HG02981 (cell line): ENCODE measurements at regions not wholly inside any gene's neighbourhood (a gene's known extent, or its start where the extent isn't known, plus 50 kb on each side); places are given as distances from the start of the nearest gene placed in this dataset.

Experiments
- ATAC-seq: cut with Tn5 transposase; IDR thresholded peaks from one replicate; pipeline ENCODE4 v1.9.1; 2021; ENCODE audit warnings: mild to moderate bottlenecking, moderate library complexity; ENCODE audit not compliant: unreplicated experiment

DNA sequence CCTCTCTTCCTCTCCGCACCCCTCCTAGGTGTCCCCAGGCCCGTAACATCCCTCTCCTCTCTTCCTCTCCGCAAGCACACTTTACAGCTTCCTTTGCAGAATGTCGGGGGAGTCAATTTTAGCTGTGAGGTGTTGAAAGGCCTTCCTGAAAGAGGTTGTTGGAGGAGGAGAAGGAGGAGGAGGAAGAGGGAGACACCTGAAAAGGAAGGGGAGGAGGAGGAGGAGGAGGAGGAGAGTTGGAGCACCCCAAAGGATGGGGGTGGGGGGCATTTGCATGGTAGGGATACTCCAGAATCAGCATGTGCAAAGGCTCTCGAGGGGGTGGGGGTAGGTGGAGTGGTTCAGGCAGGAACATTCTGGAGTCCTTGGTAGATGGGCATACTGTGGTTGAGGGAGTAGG lies 1045.1 kb downstream of the TBC1D22A start:
- no peak for ATAC-seq

DNA sequence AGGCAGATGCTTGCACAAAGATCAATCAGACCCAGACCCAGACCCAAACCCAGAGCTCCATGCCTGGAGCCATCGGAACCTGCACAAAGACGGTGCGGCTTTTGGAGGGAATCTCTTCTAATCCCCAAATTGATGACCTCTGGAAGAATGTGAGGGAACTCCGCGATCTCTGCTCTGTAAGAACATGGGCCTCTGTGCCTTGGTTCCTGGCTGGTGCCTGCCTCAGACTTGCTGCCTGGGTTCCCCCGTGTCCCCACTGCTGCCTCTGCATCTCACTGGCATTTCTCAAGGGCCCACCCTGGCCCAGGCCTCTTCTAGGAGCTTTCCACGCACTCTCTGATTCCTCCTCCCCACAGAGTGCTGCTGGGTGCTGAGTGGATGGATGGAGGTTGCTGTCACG lies 1044.4 kb downstream of the TBC1D22A start:
- no peak for ATAC-seq

DNA sequence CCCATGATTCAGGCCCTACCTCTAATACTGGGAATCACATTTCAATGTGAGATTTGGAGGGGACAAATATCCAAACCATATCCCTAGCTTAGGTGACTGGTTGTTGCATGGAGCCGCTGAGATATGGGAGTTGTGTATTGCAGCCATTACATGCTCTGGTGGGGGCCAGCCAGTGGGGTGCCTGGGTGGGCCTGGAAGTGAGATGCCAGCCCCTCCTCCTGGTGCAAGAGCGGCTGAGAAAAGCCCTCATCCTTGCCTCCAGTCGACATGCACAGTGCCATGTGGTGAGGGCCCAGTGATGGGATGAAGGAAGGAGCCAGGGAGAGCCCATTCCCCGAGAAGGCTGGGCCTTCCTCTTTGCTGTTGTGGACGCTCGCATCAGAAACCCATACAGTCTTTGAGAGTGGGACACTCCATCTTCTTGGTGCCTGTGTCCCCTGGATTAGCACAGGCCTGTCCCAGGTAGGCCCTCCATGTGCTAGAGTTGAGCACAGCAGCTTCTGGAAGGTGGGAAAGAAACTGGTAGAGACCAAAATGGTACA lies 1043.0 kb downstream of the TBC1D22A start:
- no peak for ATAC-seq

DNA sequence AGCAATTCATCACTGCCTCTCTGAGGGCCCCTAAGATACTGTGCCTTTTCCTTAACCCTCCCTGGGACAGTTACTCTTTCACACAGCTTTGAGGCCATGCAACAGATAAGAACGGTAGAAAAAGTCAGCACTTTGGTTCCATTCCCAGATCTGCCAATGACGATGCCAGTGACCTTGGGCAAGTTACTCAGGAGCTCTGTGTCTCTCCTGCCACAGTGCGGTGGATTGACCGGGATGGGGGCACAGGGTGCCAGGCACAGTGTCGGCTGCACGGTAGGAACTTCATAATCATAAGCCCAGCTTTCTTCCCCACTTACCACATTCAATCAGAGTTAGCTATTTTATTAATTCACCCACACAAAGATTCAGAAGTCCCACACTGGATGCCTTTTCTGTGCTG lies 1041.8 kb downstream of the TBC1D22A start:
- no peak for ATAC-seq

DNA sequence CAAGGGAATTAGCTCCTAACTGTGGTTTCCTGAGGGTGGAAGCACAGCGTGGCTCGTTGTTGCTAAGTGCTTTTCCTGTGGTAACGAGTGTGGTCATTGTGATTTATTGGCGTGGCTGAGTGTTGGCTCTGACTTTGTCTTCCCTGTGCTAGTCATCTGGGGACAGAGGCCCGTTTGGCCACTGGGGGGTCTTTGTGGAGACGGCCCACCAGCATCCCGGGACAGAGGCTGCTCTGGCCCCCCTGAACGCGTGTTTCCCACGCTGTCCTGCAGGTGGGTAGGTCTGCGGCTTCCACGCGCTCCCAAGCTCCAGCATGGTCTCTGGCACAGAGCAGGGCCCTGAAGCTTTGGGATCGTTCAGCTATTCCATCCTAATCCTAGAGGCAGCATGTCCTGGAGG lies 1040.0 kb downstream of the TBC1D22A start:
- no peak for ATAC-seq

DNA sequence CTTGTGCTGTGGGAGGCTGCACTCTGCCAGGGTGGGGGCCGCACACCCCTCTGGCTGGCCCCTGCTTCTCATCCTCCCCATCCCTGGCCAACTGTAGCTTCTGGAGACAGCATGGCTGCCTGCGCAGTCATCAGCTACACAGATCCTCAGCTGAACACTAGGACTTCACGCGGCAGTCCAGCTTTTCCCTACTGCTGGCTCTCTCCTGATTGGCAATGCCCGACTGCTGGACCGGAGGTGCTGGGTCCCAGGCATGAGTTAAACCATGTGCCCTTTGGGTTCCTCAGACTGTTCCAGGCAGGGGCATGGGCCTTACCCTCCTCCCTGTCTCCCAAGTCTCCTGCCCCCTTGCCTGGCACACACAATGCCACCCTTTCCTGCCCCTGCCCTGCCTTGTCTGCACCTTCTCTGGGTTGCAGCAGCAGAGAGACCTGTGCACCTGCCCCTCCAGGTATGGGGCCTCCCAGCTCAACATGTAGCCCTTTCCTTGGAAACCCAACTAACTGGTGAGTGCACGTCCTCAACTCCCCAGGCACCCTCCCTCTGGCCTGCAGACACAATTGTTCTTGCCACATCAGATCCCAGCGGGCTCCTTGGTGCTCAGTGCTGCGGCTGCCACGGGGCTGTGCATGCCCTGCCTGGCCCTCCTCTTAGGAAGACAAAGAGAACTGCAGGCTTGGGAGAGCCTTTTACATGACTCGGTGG lies 1039.2 kb downstream of the TBC1D22A start:
- no peak for ATAC-seq

DNA sequence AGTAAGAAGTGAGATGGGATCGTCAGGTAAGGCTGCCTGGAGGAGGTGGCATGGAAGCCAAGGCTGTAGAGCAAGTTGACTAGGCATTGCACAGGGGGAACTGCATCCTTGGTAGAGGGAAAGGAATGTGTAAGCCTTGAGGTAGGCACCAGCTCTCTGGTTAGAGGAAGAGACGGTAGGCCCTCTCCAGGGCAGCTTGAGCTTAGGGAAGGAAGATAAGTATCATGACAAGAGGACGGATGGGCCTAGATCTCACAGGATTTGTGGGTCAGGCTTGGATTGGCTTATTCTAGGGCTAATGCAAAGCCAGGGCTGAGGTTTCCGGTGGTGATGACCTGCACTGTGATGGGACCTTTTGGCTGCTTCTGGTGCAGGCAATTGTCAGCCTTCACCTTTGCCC lies 1035.8 kb downstream of the TBC1D22A start:
- no peak for ATAC-seq

DNA sequence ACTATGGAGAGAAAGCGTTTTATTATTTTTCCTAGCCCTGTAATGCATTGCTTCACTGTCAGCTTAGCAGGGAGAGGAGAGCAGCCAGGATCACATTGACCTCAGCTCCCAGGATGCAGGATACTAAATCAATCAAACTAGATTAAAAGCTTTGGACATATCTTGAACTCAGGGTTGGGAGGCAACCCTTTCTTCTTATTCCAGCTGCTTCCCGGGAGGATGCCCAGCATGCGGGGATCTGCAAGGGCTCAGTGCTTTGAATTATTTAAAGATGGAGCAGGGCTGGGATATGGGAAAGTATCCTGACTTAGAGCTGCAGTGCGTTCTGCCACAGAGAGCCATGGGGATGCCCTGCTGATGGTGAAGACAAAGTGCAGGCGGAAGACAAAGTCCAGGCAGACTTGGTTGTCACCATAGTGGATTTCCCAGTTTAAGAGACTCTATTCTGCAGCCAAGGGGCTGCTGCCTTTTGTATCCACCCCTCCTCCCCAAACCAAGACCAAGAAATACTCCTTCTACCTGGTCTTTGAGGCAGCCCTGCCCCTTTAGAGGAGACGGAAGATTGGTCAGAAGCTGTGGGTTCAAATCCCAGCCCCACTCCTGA lies 1035.0 kb downstream of the TBC1D22A start:
- no peak for ATAC-seq

DNA sequence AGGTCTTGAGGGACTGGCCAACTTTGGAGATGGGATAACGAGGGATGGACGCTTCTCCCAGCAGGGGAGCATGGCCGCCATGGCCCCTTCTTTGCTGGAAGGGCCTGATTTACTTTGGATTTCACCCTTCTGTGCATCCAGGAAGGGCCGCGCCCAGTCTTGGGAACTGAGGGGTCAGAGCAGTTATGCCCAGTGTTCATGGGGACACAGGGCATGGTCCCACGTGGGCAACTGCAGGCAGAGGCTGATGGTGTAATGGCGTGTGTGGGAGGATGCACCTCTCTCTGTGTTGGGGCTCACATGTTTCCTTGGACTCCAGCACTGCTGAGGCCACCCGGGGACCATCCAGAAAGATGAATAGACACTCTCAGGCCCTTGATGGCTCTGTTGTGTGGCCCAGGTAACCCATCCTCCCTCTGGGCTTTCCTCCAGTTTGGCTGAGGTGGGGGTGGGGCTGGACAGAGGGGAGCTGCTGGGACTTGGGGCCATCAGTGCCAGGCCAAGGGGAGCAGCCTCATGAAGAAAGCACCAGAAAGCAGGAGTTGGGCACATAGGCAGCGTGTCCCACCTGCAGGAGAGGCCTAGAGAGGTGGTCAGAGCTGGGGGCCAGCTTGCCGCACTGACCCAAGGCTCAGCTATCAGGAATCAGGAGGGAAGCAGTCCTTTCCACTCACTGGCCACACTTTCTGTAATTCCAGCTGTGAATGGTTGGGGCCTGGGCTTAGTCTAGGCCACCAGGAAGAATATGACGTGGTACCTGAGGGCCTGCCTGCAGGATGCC lies 1033.9 kb downstream of the TBC1D22A start:
- no peak for ATAC-seq

DNA sequence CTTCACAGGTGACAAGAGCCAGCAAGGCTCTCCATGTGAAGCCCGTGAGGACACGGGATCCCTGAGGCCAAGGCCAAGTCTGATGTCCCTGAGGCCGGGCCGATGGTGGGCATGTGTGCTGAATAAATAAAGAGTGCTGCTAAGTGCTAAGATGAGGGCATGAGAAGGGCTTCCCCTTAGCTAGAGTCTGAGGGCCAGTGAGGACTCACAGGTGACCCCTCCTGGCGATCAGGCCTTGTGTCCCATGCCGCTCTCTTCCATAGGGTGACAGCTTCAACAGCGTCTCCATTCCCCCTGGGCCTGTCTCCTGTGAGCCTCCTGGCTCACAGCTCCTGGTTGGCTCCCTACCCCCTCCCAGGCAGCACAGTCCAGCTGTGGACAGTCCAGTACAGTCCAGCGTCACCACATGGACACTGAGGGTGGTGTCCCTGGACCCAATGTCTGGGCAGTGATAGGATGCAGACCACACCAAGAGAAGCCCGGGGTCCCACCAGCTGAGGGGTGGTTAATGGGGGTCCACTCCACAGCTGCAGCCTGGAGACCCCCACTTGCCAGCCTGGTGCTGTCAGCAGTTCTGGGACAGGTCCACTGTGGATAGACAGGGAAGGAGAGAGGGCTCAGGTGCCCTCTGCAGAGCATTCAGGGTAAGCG lies 1033.2 kb downstream of the TBC1D22A start:
- ATAC-seq = no peak

DNA sequence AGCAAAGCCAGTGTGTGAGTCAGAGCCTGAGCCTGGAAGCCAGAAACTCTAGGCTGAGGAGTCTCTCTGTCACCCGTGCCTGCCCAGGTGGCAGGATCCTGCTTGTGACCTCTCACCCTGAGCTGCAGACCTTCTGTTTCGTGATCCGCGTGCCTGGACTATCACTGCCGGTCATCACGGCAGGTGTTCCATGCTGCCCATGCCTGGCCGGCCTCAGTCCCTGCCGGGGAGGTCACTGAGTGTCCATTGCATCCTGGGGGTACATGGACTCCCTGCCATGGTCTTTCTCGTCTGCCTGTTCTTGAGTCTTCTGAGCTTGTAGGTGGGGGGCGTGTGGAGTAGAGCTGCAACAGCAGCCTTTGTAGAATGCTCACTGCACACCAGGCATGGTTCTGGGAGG lies 1032.4 kb downstream of the TBC1D22A start:
- no peak for ATAC-seq

DNA sequence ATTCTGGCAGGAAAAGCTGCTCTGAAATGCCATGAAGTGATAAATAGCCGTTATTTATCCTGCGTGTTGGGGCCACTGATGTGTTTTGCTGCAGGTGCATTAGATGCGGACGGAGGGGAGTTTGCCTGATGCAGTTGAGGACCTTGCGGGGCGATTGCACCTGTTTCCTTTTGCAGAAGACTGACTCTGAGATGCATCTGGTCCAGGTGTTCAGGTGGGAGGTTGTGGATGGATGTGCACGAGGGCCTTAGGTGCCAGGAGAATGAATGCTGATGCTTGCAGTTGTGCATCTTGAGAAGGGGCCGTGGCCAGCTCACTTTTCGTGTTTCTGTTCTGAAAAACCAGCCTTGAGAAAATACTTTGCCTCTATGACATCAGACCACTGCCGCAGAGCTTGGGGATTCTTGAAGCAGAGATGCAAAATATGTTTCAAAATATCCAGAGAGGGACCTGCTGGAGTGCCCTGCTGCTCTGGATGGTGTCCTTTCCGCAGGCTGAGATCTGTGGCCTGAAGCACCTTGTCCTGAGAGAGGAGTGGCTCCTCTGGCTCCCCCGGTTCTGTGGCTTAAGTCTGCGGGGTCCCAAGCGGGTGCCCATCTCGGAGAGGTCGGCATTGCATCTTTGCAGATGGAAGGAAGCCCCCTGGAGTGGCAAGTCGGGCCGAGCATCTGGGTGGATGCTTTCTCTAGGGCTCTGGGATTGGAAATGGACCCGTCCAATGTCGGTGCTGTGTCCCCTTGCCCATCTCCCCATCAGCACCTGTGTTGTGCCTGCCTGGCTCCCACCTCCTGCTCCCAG lies 1031.1 kb downstream of the TBC1D22A start:
- no peak for ATAC-seq

DNA sequence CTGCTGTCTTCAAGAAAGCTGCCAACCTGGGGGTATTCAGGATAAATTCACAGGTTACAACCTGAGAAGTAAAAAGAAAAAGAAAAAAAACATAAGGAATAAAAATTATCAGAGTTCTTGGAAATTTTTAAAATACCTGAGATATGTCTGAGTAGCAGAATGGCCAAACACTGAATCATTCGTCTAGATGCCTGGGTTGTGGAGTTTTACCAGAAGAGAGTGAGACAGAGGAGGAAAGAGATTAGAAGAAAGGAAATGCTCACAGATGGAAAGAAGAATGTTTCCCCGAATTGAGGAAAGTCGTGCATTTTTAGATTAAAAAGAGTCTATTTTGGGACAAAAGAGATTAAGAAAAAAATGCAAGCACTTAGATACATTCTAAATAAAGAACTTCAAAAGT lies 1026.7 kb downstream of the TBC1D22A start:
- no peak for ATAC-seq

DNA sequence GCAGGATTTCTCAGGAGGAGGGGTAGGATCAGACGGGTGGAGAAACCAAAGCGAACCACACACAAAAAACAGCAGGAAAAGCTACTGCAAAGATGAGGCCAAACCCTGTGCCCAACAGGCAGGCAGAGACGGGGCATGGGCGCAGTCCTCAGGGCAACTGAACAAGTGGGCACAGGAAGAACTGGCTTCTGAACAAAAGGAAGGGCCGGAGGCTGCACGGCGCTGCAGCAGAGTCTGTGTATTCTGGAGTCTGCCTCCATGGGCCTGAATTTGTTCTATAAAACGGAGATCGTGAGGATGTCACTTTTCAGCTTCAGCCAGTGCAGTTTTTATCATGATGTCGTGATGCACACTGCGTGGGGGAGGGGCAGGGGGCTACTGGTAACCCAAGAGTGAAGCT lies 1026.0 kb downstream of the TBC1D22A start:
- no peak for ATAC-seq

DNA sequence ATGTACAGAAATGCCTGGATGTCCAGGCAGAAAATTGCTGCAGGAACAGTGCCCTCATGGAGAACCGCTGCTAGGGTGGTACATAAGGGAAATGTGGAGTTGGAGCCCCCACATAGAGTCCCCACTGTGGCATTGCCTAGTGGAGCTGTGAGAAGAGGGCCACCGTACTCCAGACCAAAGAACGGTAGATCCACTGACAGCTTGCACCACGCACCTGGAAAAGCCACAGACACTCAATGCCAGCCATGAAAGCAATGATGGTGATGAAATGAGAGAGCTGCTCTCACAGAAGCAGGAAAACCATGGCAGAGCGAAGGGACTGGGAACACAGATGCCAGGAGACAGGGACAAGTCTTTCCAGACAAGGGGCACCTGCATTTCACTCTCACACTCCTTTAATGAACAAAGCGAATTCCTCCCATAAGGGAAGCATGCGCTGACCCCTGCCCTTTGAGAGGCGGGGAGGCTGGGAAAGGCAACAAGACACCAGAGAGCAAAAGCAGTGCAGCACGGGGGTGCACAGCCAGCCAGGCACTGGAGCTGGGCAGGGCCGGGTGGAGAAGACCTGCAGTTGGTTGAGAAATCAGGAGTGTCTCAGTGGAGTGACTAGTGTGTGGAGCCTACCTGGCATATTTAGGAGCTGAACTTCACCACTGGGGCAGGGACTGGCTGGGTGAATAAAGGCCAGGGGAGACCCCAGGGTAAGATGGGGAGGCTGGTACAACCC lies 1025.2 kb downstream of the TBC1D22A start:
- no peak for ATAC-seq

DNA sequence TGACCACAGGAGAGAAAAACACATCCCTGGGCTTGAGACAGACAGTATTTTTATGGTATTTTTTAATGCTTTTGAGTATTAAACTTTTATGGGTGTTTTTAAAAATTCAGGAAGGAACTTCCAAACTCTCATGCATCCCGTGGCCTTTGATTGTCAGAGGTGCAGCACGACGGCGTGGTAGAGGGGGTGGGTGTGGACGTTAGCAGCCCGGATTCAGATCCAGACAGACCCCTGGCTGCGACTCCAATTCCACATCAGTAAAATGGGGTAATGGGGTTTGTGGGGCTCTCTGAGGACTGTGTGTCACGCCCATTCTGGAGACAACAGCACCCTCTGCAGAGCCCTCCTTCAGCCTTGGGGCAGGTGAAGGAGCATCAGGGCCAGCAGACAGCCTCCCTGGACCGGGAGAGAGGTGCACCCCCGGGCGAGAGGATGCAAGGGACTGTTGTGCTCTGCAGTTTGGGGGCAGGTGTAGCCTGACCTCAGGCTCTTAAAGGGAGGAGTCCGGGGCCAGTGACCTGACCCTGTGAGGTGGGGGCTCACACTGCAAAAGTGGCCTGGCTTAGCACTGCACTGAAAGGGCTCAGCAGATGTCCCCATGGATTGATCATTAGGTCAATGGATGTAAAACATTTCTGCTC lies 1024.3 kb downstream of the TBC1D22A start:
- no peak for ATAC-seq

DNA sequence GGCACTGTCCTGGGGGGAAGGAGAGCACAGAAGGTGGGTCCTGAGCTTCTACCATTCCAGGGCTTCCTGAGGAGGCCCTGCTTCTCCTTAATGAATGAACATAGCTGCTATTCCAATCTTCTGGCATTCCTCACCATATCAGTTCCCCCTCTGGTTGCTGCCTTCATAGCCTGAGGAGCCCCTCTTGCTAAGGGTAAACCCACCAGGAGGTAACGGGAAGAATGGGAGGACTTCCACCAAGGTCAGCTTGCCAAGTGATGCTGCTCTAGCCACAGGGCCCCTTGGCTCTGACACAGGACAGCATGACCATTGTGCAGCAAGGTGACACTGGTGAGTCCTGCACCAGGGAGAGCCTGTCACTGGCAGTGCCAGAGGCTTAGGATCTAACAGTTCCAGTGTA lies 1022.5 kb downstream of the TBC1D22A start:
- no peak for ATAC-seq

DNA sequence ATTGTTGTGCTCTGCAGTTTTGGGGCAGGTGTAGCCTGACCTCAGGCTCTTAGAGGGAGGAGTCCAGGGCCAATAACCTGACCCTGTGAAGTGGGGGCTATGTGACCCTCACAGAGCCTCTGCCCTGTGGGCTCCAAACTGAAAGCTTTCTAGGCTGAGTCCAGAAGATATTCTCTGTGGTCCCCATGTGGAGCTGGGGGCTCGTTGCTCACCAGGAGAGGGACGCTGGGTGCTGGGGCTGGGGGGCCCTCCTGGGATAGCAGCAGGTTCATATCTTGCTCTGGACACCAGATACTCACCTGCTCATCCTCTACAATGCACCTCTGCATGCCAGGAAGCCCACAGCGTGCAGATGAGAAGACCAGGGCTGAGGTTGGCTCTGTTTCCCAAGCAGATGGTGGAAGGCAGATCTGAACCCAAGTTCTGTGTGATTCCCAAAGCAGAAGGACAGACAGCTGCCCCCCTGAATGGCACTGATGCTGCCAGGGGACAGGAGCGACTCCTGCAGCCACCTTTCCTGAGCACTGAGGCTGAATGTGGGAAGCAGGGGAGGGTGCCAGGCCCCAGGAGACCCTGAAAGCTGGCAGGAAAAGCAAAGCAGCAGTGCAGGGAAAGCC lies 1022.0 kb downstream of the TBC1D22A start:
- ATAC-seq = no peak
